Caco-2 (cell line): ENCODE measurements at regions not wholly inside any gene's neighbourhood (a gene's known extent, or its start where the extent isn't known, plus 50 kb on each side); places are given as distances from the start of the nearest gene placed in this dataset.
A peak's percentile ranks its signal among the peaks of the same experiment; 100 is the strongest.
"Not testable (repeated sequence)": the region's sequence is repeated elsewhere in the genome, so short reads cannot be mapped to it uniquely, and the experiment has no call there.

Experiments
- BruUV-seq: library from RNA; stranded (reverse); fragments of 400-500 nt; replicated peaks from 2 replicates; lab custom pipeline; 2021; lab: Mats Ljungman, UMichigan
- CTCF ChIA-PET: fragments of 300-600 bp; sonication (Branson Sonifier 250); formaldehyde crosslinking; loops from one replicate; lab custom pipeline; 2022; ENCODE audit warnings: antibody characterized with exemption; lab: Charles Lee
- POLR2A ChIA-PET: fragments of 300-600 bp; sonication (Branson Sonifier 250); formaldehyde crosslinking; loops from one replicate; lab custom pipeline; 2022; ENCODE audit warnings: antibody characterized with exemption; lab: Charles Lee
- DNase-seq, 2 experiments: peaks; one replicate each; pipeline versions ENCODE4 v3.0.0 to v3.0.0-alpha.2; 2020 to 2022
- H3K27me3 ChIP-seq: replicated peaks from 2 replicates; pipeline ENCODE4 v1.6.0; 2011; ENCODE audit warnings: low read length; ENCODE audit not compliant: control insufficient read depth, insufficient read depth
- H3K36me3 ChIP-seq: 2 replicates; pipeline ENCODE4 v1.5.1; 2011; ENCODE audit warnings: low read length; ENCODE audit not compliant: control insufficient read depth, insufficient read depth
- H3K4me1 ChIP-seq: fragments of 250-450 bp; sonication (Bioruptor Pico); 2 replicates; pipeline ENCODE4 v1.5.1; 2020; ENCODE audit warnings: mild to moderate bottlenecking
- H3K4me3 ChIP-seq: 2 replicates; pipeline ENCODE4 v1.5.1; 2011; ENCODE audit warnings: low read depth, mild to moderate bottlenecking, control low read depth, low read length
- H3K9me3 ChIP-seq: fragments of 250-450 bp; sonication (Bioruptor Pico); 2 replicates; pipeline ENCODE4 v1.5.1; 2020; ENCODE audit warnings: mild to moderate bottlenecking, moderate library complexity
- H3K27ac Mint-ChIP-seq: one replicate; pipeline ENCODE4 v1.8.0; 2022; ENCODE audit warnings: mixed read lengths; ENCODE audit not compliant: unreplicated experiment
- H3K27me3 Mint-ChIP-seq: one replicate; pipeline ENCODE4 v1.8.0; 2022; ENCODE audit warnings: mixed read lengths; ENCODE audit not compliant: insufficient read depth, unreplicated experiment
- H3K36me3 Mint-ChIP-seq: one replicate; pipeline ENCODE4 v1.8.0; 2022; ENCODE audit warnings: mild to moderate bottlenecking, mixed read lengths; ENCODE audit not compliant: insufficient read depth, unreplicated experiment
- H3K4me1 Mint-ChIP-seq: one replicate; pipeline ENCODE4 v1.8.0; 2022; ENCODE audit warnings: low read depth, mixed read lengths; ENCODE audit not compliant: unreplicated experiment
- H3K4me3 Mint-ChIP-seq: one replicate; pipeline ENCODE4 v1.8.0; 2022; ENCODE audit warnings: mild to moderate bottlenecking, moderate library complexity, mixed read lengths; ENCODE audit not compliant: unreplicated experiment
- H3K9me3 Mint-ChIP-seq: one replicate; pipeline ENCODE4 v1.8.0; 2022; ENCODE audit warnings: mixed read lengths; ENCODE audit not compliant: unreplicated experiment
- intact Hi-C: fragments of 100-400 bp; cut with micrococcal nuclease; formaldehyde crosslinking; loops from one replicate; pipeline ENCODE4 v1.10.0; 2022; ENCODE audit not compliant: unreplicated experiment
- TF ChIP-seq, protein P1 (sequence below), 2 experiments: fragments of 200-600 bp in 1 of 2; IDR thresholded peaks; 1 replicate in 1 of 2; 2 replicates in 1 of 2; pipeline versions ENCODE4 v1.5.1 to v1.8.0; 2011 to 2022; ENCODE audit warnings: antibody characterized with exemption in 1 of 2, control low read depth in 1 of 2, inconsistent platforms in 1 of 2, low read depth in 1 of 2, low read length in 1 of 2, mild to moderate bottlenecking in 1 of 2, moderate library complexity in 1 of 2; ENCODE audit not compliant: insufficient read depth in 1 of 2, severe bottlenecking in 1 of 2, unreplicated experiment in 1 of 2

DNA sequence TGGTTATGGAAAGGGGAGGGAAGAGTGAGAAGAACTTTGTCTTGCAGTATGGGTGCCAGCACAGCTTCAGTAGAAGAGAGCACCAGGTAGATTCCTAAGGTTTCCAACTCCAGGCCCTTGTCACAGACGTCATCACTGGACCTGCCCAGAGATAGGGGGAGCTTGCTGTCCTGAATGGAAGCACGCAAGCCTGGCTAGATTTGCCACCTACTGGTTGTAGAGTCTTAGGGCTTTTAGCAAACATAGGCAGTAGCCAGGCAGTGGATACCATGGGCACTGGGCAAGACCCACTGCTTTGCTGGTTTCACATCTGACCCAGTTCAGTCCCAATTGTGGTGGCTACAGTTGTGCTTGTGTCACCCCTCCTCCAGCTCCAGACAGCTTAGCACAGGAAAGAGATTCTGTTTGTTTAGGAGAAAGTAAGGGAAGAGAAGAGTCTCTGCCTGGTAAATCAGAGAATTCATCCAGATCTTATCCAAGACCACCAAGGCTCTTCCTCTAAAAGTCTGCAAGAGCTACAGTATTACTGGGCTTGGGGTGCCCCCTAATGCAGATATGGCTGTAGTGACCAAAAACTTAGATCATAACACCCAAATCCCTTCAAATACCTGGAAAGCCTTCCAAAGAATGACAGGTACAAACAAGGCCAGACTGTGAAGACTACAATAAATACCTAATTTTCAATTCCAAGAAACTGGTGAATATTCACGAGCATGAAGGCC lies 158.9 kb downstream of the HINT1 start:
- no peaks in the 10 kb centered on the region for H3K9me3 Mint-ChIP-seq
- TF ChIP-seq, protein P1, sequence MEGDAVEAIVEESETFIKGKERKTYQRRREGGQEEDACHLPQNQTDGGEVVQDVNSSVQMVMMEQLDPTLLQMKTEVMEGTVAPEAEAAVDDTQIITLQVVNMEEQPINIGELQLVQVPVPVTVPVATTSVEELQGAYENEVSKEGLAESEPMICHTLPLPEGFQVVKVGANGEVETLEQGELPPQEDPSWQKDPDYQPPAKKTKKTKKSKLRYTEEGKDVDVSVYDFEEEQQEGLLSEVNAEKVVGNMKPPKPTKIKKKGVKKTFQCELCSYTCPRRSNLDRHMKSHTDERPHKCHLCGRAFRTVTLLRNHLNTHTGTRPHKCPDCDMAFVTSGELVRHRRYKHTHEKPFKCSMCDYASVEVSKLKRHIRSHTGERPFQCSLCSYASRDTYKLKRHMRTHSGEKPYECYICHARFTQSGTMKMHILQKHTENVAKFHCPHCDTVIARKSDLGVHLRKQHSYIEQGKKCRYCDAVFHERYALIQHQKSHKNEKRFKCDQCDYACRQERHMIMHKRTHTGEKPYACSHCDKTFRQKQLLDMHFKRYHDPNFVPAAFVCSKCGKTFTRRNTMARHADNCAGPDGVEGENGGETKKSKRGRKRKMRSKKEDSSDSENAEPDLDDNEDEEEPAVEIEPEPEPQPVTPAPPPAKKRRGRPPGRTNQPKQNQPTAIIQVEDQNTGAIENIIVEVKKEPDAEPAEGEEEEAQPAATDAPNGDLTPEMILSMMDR (IDR thresholded peaks at IDR 0.05; ENCODE audit: insufficient read depth in 1 of 2, low read depth in 1 of 2, low read length in 1 of 2, severe bottlenecking in 1 of 2, unreplicated experiment in 1 of 2) = peak; percentile 27 to 32
- Histone ChIP-seq H3K9me3 (no peaks in the 10 kb centered on the region), H3K4me1 (no peaks in the 10 kb centered on the region), H3K27me3 (no peaks in the 10 kb centered on the region), H3K36me3 (no peaks in the 10 kb centered on the region), H3K4me3 (no peak overlapping the region)
- BruUV-seq = no TSS peak
- peak in 1 of 2 experiments; percentile 17 for DNase-seq
- ChIA-PET CTCF (interaction anchor here (0.6 kb wide), 1 partner anchor 135 kb away, joined by 5 read pairs; no protein-coding TSS in a partner anchor), POLR2A (no interaction called here)
- intact Hi-C loops = loop anchor here (1.0 to 10.0 kb wide), 5 partner anchors 104 to 899 kb away; no protein-coding TSS in a partner anchor
- no peaks in the 10 kb centered on the region for H3K4me1 Mint-ChIP-seq
- no peak overlapping the region for H3K4me3 Mint-ChIP-seq
- H3K27ac Mint-ChIP-seq = no peak overlapping the region
- H3K36me3 Mint-ChIP-seq = no peaks in the 10 kb centered on the region
- peaks cover 10% of the 10 kb centered on the region for H3K27me3 Mint-ChIP-seq

DNA sequence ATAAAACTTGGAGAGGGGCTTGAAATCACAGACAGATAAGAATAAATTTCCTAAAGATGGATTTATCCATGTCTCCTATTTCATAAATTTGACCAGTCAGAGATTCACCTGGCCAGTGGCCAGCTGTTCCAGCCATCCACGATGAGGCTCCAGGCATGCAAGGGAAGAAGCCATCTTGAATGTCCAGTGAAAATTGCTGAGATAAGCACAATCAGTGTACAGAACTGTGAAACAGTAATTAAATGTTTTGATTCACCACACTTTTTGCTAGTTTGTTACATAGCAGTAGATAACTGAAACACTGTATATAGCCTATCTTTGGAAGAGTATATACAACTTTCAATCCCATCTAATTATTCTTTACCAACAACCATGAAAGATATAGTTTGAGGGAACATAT lies 163.5 kb downstream of the HINT1 start:
- intact Hi-C loops = loop anchor here (10.0 kb wide), 1 partner anchor 447 kb away; no protein-coding TSS in a partner anchor
- TF ChIP-seq, protein P1 (IDR thresholded peaks at IDR 0.05; ENCODE audit: insufficient read depth in 1 of 2, low read depth in 1 of 2, low read length in 1 of 2, severe bottlenecking in 1 of 2, unreplicated experiment in 1 of 2) = no peak
- H3K4me1 ChIP-seq = no peaks in the 10 kb centered on the region
- CTCF ChIA-PET = no interaction called here
- no peaks in the 10 kb centered on the region for H3K36me3 ChIP-seq
- no peaks in the 10 kb centered on the region for H3K36me3 Mint-ChIP-seq
- DNase-seq = no peak
- H3K4me3 Mint-ChIP-seq = no peak overlapping the region
- no peaks in the 10 kb centered on the region for H3K9me3 Mint-ChIP-seq
- no peak overlapping the region for H3K27ac Mint-ChIP-seq
- no peaks in the 10 kb centered on the region for H3K9me3 ChIP-seq
- no peak overlapping the region for H3K4me3 ChIP-seq
- no peaks in the 10 kb centered on the region for H3K27me3 Mint-ChIP-seq
- no TSS peak for BruUV-seq
- POLR2A ChIA-PET = no interaction called here
- no peaks in the 10 kb centered on the region for H3K4me1 Mint-ChIP-seq
- H3K27me3 ChIP-seq = no peaks in the 10 kb centered on the region

DNA sequence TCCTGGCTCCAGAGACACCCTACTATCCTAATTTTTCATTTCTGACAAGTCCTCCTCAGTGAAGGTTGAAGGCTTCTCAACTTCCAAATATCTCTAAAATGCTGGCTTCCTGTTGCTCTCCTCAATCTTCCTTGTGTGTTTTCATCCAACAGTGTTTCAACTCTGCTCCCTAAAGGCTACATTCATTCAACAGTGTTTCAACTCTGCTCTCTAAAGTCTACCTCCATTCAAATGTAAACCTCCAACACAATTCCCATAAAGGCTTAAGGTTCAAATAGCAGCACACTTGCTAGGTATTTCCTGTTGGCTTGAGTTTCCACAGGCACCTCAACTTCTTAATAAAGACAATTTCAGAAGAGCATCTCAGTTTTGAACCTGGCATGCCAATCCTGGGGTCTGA lies 164.8 kb downstream of the HINT1 start:
- no peaks in the 10 kb centered on the region for H3K36me3 ChIP-seq
- Mint-ChIP-seq H3K4me3 (no peak overlapping the region), H3K9me3 (no peaks in the 10 kb centered on the region), H3K27ac (no peak overlapping the region), H3K36me3 (no peaks in the 10 kb centered on the region), H3K4me1 (no peaks in the 10 kb centered on the region), H3K27me3 (no peaks in the 10 kb centered on the region)
- no peak for DNase-seq
- H3K4me3 ChIP-seq = no peak overlapping the region
- TF ChIP-seq, protein P1 (IDR thresholded peaks at IDR 0.05; ENCODE audit: insufficient read depth in 1 of 2, low read depth in 1 of 2, low read length in 1 of 2, severe bottlenecking in 1 of 2, unreplicated experiment in 1 of 2) = no peak
- ChIA-PET CTCF (no interaction called here), POLR2A (no interaction called here)
- no peaks in the 10 kb centered on the region for H3K27me3 ChIP-seq
- H3K9me3 ChIP-seq = no peaks in the 10 kb centered on the region
- no peaks in the 10 kb centered on the region for H3K4me1 ChIP-seq
- intact Hi-C loops = loop anchor here (10.0 kb wide), 1 partner anchor 445 kb away; no protein-coding TSS in a partner anchor
- BruUV-seq = no TSS peak

DNA sequence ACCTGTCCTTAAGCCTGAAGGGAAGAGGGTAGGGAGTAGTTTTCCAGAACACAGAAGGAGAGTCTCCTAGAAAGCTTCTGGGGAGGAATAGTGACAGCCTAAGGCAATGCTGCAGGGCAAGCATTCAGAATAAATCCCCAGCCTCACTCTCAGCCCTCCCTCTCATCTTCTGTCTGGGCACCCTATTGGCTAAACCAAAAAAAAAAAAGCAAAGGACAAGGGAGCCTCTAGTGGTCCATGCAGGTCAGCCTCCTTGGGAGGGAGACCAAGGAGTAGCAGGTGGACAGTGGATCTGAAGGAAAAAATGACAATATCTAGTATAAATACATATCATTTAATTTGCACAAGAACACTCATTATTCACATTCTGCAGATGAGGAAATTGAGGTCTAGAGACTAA lies 168.3 kb downstream of the HINT1 start:
- H3K9me3 Mint-ChIP-seq, H3K4me3 Mint-ChIP-seq, H3K4me1 ChIP-seq, H3K27me3 ChIP-seq, BruUV-seq, H3K27me3 Mint-ChIP-seq, H3K4me3 ChIP-seq, H3K4me1 Mint-ChIP-seq, H3K9me3 ChIP-seq, DNase-seq, POLR2A ChIA-PET, H3K36me3 ChIP-seq, H3K27ac Mint-ChIP-seq, H3K36me3 Mint-ChIP-seq, intact Hi-C loops: not testable (repeated sequence)
- CTCF ChIA-PET = interaction anchor here (0.6 to 1.1 kb wide), 2 partner anchors 74 to 125 kb away, joined by 3 to 4 read pairs; no protein-coding TSS in a partner anchor
